Prostate gland (tissue), 2 donors: ENCODE measurements at regions not wholly inside any gene's neighbourhood (a gene's known extent, or its start where the extent isn't known, plus 50 kb on each side); places are given as distances from the start of the nearest gene placed in this dataset.

Experiments
- DNase-seq: peaks from one replicate; pipeline ENCODE4 v3.0.0-alpha.2; 2019; ENCODE audit warnings: low spot score
- H3K27ac ChIP-seq, 2 donors: fragments of 200-600 bp; sonication (generic); 2 replicates each; pipeline ENCODE4 v1.5.1; 2017 to 2019
- H3K27me3 ChIP-seq: fragments of 200-600 bp; sonication (generic); replicated peaks from 2 replicates; pipeline ENCODE4 v1.5.1; 2019; ENCODE audit not compliant: insufficient read depth
- H3K36me3 ChIP-seq, 2 donors: fragments of 200-600 bp; sonication (generic); 1 replicate in 1 of 2; 2 replicates in 1 of 2; pipeline versions ENCODE4 v1.5.1 to v1.8.1; 2017 to 2019
- H3K4me1 ChIP-seq: fragments of 200-600 bp; sonication (generic); replicated peaks from 2 replicates; pipeline ENCODE4 v1.5.1; 2019
- H3K4me3 ChIP-seq, 2 donors: fragments of 200-600 bp; sonication (generic); 2 replicates each; pipeline ENCODE4 v1.5.1; 2017 to 2019
- H3K9me3 ChIP-seq: fragments of 200-600 bp; sonication (generic); 2 replicates; pipeline ENCODE4 v1.5.1; 2017
- POLR2A ChIP-seq: fragments of 450-650 bp; IDR thresholded peaks from one replicate; pipeline ENCODE4 v1.6.1; 2016; ENCODE audit warnings: antibody characterized with exemption, mild to moderate bottlenecking
- POLR2AphosphoS5 ChIP-seq: sonication (generic); formaldehyde crosslinking; IDR thresholded peaks from one replicate; pipeline ENCODE4 v1.6.1; 2017; ENCODE audit warnings: antibody characterized with exemption
- WGBS: methylation state at CpG from one replicate; pipeline ENCODE4 v1.1.5; 2018; 5-methylcytosine and 5-hydroxymethylcytosine counted together
- intact Hi-C: fragments of 100-400 bp; cut with DNase I; formaldehyde crosslinking; loops from one replicate; pipeline ENCODE4 v1.14.2; 2022
- TF ChIP-seq, protein P1 (sequence below), 4 experiments: fragments of 200-600 bp in 2 of 4; fragments of 450-650 bp in 2 of 4; sonication (generic) in 2 of 4; IDR thresholded peaks; 1 replicate in 3 of 4; 2 replicates in 1 of 4; pipeline ENCODE4 v1.5.1; 2016 to 2019; ENCODE audit warnings: antibody characterized with exemption in 4 of 4, mild to moderate bottlenecking in 2 of 4, moderate library complexity in 2 of 4

DNA sequence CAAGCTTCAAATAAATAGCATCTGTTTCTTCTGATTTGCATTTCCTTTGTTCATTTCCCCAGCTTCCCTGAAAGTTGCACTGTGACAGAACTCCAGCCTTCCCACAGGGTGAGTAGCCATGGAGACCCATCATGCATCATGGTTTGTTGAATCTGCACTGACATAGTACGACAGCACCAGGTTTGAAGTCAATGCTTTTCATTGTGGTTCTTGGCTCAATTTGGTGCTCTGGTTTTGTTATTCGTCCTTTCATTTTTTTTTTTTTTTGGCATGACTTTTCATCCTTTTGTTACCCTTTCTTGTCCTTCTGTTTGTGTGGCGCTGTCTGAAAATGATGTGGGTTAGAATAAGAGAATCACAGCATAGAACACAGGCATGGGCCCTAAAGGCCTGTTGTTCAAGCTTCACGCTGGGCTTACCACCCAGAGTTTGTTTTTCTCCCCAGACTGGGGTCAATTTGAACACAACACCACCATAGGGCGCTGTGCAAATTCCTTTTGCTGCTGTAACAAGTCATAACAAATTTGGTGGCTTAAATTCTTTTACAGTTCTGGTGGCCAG is 206.2 kb upstream of the CDH10 start:
- Histone ChIP-seq H3K4me1 (no peaks in the 10 kb centered on the region), H3K27me3 (no peaks in the 10 kb centered on the region), H3K27ac (no peak overlapping the region), H3K9me3 (no peaks in the 10 kb centered on the region), H3K4me3 (no peak overlapping the region), H3K36me3 (no peaks in the 10 kb centered on the region)
- intact Hi-C loops, result no loop called here
- WGBS, result 73% methylated on average over 5 of the region's 5 CpGs
- TF ChIP-seq POLR2AphosphoS5 (no peak), POLR2A (no peak)
- TF ChIP-seq, protein P1, sequence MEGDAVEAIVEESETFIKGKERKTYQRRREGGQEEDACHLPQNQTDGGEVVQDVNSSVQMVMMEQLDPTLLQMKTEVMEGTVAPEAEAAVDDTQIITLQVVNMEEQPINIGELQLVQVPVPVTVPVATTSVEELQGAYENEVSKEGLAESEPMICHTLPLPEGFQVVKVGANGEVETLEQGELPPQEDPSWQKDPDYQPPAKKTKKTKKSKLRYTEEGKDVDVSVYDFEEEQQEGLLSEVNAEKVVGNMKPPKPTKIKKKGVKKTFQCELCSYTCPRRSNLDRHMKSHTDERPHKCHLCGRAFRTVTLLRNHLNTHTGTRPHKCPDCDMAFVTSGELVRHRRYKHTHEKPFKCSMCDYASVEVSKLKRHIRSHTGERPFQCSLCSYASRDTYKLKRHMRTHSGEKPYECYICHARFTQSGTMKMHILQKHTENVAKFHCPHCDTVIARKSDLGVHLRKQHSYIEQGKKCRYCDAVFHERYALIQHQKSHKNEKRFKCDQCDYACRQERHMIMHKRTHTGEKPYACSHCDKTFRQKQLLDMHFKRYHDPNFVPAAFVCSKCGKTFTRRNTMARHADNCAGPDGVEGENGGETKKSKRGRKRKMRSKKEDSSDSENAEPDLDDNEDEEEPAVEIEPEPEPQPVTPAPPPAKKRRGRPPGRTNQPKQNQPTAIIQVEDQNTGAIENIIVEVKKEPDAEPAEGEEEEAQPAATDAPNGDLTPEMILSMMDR (IDR thresholded peaks at IDR 0.05), result no peak
- DNase-seq, result no peak

DNA sequence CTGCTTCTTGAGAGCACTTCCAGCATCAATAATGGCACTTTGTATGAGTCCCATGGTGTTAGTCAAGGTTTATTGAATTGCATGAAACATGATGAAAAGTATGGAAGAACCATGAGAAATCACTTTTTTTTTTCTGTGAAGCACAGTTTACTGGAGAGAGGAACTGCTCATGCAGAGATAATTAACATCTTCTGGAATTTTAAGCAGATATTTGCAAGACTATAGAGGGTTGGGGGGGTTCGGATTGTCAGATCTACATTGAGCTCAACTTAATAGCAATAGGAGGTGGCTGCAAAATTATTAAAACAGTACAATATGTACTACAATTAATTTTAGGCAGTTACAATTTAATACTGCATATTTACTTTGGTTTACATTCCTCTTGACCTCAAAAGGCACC is 204.4 kb upstream of the CDH10 start:
- no peak for DNase-seq
- Histone ChIP-seq H3K4me3 (no peak overlapping the region), H3K27ac (no peak overlapping the region), H3K36me3 (no peaks in the 10 kb centered on the region), H3K4me1 (no peaks in the 10 kb centered on the region), H3K27me3 (no peaks in the 10 kb centered on the region), H3K9me3 (no peaks in the 10 kb centered on the region)
- WGBS, result 86% methylated on average over 1 of the region's 1 CpG
- intact Hi-C loops, result no loop called here
- TF ChIP-seq, protein P1 (IDR thresholded peaks at IDR 0.05), result no peak
- TF ChIP-seq POLR2A (no peak), POLR2AphosphoS5 (no peak)

DNA sequence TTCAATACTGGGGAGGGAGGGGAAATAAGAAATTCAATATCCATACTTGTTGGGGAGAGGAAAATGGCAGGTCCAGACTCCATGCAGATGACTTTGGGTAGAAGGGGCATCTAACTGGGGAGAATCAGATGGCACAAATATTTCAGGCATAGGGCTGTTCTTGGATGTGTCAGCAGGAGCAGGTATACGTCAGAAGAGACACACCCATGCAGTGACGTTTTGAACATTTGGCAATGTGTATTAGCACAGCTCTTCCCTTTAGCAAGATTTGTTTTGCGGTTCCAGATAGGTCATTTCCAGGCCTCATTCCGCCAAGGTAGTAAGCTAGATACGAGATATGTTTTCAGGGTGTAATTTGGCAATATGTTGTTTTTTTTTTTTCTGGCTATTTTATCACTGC is 187.2 kb upstream of the CDH10 start:
- no peak overlapping the region for H3K4me3 ChIP-seq
- no peak overlapping the region for H3K27ac ChIP-seq
- H3K9me3 ChIP-seq, result no peaks in the 10 kb centered on the region
- H3K4me1 ChIP-seq, result no peaks in the 10 kb centered on the region
- intact Hi-C loops, result no loop called here
- H3K36me3 ChIP-seq, result no peaks in the 10 kb centered on the region
- no peak for TF ChIP-seq POLR2AphosphoS5
- TF ChIP-seq POLR2A, result no peak
- TF ChIP-seq, protein P1 (IDR thresholded peaks at IDR 0.05), result no peak
- H3K27me3 ChIP-seq, result no peaks in the 10 kb centered on the region
- 82% methylated on average over 5 of the region's 5 CpGs for WGBS
- DNase-seq, result no peak

- Histone ChIP-seq H3K27me3 (no peaks in the 10 kb centered on the region), H3K36me3 (no peaks in the 10 kb centered on the region), H3K4me3 (no peak overlapping the region), H3K9me3 (no peaks in the 10 kb centered on the region), H3K4me1 (no peaks in the 10 kb centered on the region), H3K27ac (no peak overlapping the region)
- DNase-seq, result no peak
- WGBS, result 88% methylated on average over 1 of the region's 1 CpG
- intact Hi-C loops, result no loop called here
- no peak for TF ChIP-seq POLR2A
- no peak for TF ChIP-seq POLR2AphosphoS5
- TF ChIP-seq, protein P1 (IDR thresholded peaks at IDR 0.05), result no peak
Measured at GRCh38 chr5:24823625-24824024, 178.8 kb upstream of the CDH10 start.

- Histone ChIP-seq H3K27ac (no peak overlapping the region), H3K4me1 (no peaks in the 10 kb centered on the region), H3K36me3 (no peaks in the 10 kb centered on the region), H3K4me3 (no peak overlapping the region), H3K9me3 (no peaks in the 10 kb centered on the region), H3K27me3 (no peaks in the 10 kb centered on the region)
- WGBS, result 44% methylated on average over 2 of the region's 2 CpGs
- TF ChIP-seq, protein P1 (IDR thresholded peaks at IDR 0.05), result no peak
- TF ChIP-seq POLR2A (no peak), POLR2AphosphoS5 (no peak)
- no peak for DNase-seq
- intact Hi-C loops, result no loop called here
Measured at GRCh38 chr5:24819841-24820240, 175.1 kb upstream of the CDH10 start.
